ENCODE measurements at regions not wholly inside any gene's neighbourhood (a gene's known extent, or its start where the extent isn't known, plus 50 kb on each side); places are given as distances from the start of the nearest gene placed in this dataset.
"Not testable (repeated sequence)": the region's sequence is repeated elsewhere in the genome, so short reads cannot be mapped to it uniquely, and the experiment has no call there.

DNA sequence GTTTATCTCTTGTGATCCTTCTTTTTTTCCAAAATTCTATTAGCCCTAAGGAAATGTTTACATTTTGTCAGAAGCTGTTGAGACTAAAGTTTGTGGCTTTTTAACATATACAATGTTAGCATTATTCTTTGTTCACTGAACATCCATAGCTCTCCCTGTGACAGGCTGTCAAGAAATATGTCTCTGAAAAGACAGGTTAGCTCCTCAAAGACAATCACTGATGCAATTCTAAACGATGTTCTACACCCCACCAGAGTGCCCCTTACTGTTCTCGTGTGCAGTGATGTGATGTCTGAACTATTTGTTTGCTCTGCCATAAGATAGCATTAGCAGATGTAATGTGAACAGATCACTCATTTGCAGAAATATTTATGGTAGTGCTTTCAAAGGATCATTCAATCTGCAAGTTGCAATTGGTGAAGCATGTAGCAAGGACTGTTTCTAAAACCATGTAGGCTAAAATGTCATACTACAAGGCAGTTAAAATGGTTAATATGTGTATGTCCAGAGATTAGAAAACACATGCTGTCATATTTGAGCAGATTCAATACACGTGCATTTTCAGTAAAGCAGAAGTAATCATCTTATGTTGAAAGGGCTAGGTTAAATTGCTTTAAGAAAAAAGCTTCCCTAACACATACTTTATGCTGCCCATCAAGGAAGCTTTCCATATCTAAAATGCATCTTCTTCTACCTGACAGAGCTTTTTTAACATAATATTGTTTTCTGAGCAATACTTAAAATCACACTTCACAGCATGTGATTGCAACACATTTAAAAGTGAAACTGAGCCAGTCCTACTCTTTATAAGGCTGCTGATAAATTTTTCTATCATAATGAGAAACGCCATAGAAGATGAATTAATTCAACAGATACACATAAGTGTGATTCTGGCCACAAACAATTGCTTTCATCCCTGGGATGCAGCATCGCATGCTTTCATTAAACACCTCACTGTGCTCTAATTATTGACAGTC is 285.7 kb upstream of the UBE2E3 start:
- DNase-seq, result no peak

DNA sequence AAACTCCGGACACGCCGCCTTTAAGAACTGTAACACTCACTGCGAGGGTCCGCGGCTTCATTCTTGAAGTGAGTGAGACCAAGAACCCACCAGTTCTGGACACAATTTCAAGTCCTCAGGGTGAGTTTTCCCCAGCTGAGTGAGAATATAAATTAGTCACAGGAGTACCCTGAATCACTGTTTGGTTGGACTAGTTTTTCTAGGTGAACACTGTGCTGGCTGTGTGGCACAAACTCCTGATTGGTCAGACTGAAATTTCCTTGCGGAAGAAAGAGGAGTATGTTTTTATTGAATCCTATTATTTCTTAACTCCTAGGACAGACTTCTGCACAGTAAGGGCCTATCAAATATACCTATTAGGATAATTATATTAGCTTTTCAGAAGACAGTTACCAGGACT is 288.1 kb upstream of the UBE2E3 start:
- DNase-seq, result no peak

DNA sequence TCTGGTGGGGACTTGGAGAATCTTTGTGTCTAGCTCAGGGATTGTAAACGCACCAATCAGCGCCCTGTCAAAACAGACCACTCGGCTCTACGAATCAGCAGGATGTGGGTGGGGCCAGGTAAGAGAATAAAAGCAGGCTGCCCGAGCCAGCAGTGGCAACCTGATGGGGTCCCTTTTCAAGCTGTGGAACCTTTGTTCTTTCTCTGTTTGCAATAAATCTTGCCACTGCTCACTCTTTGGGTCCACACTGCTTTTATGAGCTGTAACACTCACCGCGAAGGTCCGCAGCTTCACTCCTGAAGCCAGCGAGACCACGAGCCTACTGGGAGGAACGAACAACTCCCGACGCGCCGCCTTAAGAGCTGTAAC is 288.6 kb upstream of the UBE2E3 start:
- DNase-seq, result not testable (repeated sequence)

DNA sequence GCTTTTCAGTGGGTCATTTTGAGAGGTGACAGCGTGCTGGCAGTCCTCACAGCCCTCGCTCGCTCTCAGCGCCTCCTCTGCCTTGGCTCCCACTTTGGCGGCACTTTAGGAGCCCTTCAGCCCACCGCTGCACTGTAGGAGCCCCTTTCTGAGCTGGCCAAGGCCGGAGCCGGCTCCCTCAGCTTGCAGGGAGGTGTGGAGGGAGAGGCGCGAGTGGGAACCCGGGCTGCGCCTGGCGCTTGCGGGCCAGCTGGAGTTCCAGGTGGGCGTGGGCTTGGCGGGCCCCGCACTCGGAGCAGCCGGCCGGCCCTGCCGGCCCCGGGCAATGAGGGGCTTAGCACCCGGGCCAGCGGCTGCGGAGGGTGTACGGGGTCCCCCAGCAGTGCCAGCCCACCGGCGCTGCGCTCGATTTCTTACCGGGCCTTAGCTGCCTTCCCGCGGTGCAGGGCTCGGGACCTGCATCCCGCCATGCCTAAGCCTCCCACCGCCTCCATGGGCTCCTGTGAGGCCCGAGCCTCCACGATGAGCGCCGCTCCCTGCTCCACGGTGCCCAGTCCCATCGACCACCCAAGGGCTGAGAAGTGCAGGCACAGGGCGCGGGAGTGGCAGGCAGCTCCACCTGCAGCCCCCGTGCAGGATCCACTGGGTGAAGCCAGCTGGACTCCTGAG is 289.1 kb upstream of the UBE2E3 start:
- DNase-seq, result not testable (repeated sequence)

DNA sequence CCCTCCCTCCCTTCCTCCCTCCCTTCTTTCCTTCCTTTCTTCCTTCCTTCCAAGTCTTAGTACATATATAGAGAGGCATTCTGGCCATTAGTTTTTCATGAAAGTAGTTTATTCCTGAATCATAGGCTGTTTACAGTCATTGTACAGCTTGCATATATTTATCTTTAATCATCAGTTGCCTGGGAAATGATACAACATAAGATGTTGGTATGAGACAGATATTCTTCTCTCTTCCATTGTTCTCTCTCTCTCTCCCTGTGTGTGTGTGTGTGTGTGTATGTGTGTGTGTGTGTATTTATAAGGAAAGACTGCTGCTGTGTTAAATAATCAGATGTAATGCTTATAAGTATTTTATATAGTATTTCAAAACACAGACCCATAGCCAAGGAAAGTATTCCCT is 289.8 kb upstream of the UBE2E3 start:
- DNase-seq, result no peak

DNA sequence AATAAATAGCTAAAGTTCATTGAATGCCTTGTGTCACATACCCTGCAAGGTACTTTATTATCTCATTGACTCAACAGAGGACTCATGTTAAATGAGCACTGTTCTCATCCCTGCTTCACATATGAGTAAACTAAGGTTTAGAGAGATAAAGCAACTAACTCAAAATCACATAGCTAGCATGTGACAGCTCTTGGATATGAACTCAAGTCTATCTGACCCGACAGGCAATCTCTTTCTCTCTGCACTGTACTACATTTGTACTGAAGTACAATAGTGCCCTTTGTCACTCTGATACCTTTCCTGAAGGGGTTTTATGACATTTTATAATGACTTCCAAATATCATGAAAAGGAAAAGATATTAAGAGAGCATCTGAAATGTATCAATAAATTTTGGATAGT is 297.5 kb upstream of the UBE2E3 start:
- DNase-seq, result no peak

DNA sequence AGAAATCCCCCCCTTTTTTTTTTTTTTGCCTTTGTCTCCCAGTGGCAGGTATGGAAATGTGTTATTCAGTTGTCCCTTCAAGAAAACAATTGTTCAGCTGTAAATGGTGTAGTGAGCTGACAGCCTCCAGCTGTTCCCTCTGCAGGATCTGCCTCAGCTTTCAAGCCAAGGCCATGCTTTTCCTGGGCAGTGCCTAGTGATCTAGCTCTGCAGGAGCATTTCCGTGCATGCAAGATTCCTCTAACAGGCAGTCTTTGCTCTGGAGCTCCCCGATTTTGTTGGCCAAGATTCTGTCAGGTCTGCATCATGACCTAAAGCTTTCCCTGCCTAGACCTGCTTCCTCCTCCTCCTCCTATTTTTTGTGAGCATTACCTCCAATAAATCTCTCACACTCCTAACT is 300.7 kb upstream of the UBE2E3 start:
- DNase-seq, result no peak

DNA sequence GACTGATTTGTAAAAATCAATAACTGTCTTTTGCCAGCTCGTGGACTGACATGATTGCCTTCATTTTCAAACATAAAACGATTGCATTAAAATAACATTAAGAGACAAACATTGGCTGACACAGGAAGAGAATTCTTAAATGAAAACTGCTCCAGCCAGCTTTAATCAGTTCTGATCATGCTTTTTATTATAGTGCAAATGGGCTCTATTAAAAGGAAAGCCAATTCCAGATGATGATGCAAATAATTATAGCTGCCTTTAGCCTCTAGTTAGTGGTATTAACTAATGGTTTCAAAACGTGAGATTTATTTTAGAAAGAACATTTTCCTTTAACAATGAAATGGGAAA is 301.8 kb upstream of the UBE2E3 start:
- no peak for DNase-seq

DNA sequence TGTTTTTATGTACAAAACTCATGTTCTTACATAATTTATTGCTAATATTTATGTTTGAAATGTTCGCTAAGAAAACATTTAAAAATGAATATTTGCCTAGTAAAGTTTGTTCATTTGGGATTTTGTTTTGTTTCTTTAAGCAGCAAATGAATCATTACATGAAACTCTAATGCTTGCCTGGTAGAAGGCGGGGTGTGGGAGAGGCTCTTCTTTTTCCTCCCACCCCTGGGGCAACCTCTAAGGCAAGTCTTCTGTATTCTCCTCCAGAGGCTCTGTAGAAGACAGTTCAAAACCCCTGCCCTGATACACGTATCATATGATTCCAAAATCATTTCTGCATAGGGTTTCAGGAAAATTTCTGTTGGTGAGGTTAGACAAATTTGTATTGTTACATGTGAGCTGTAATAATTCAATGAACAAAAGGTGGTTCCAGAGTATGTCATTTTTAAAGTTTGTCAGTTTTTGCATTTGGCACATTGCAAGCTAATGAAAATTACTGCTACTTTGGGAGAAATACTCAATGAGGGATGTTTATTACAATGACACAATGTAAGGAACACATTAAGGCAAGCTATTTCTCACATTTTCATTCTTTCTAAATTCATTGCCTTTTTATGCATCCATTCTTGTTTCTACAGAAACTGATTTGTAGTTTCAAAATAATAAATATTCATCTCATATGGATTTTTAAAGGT is 302.3 kb upstream of the UBE2E3 start:
- no peak for DNase-seq

DNA sequence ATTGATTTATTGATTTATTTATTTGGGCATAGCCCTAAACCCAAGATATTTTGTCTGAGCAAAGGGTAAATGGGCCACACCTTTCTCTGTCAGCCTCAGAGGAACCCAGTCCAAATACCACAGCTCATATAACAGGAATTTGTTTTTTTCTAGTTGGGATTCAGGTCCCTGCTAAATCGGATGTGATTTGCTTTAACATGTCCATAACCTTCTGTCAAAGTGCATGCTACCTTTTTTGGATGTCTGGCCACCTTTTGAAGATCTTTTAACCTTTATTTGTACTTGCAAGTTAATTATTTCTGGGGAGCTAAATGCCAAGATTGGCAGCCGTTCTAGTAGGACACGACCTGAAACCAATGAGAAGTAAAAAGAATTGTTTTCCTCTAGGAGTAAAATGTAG is 303.2 kb upstream of the UBE2E3 start:
- no peak for DNase-seq

DNA sequence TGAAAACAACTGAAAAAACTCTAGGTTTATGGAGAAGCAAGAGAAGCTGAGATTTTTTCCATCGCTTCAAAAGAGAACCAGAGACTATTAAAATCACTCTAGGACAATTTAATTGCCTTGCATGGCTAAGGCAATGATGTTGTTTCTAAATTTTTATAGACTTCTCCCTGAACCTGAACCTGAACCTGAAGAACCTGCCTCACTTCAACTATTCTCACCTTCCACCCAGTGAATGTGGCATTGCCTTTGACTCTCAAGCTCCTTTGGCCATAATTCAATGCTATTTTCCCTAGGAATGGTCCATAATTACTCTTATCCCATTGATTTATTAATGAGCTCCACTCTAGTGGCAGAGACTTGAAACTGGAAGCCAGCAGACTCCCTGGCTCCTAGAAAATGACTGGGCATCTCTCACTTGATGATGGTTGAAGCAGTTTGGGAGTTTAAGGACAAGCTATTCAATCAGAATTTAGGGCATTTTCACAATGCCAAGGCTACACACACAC is 303.8 kb upstream of the UBE2E3 start:
- no peak for DNase-seq

DNA sequence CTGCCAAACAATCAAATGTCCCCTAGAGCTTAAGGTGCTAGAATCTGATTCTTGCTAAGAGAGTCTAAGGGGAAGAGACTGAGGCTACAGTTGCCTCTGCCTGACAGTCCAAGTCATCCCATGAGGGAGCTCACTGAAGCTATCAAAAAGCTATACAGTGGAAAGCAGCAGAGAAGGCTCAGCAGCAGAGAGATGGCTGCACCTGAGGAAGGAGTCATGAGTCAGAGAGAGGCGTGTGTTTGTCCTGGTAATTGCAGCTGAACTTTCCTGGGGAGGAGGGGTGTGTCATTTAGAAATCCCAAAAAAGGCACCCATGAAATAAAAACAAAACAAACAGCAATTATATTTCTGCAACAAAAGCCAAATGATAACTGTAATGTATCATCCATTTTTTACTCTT is 305.2 kb upstream of the UBE2E3 start:
- DNase-seq, result no peak

DNA sequence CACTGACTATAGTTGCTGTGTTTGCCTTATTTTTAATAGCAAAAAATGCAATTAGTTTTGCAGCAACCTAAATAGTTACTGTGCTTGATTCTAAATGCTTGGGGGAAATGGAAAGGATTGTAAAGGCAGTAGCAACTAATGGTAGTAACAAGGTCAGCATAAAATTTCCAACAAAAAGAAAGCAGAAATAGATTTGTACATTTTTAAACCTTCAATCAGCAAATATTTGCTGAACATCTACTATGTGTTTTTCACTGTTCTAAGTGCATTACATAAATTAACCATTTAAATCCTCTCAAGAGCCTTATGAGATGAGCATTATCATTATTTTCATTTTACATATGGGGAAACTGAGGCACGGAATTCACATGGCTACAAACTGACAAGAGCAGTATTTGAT is 308.0 kb upstream of the UBE2E3 start:
- no peak for DNase-seq

DNA sequence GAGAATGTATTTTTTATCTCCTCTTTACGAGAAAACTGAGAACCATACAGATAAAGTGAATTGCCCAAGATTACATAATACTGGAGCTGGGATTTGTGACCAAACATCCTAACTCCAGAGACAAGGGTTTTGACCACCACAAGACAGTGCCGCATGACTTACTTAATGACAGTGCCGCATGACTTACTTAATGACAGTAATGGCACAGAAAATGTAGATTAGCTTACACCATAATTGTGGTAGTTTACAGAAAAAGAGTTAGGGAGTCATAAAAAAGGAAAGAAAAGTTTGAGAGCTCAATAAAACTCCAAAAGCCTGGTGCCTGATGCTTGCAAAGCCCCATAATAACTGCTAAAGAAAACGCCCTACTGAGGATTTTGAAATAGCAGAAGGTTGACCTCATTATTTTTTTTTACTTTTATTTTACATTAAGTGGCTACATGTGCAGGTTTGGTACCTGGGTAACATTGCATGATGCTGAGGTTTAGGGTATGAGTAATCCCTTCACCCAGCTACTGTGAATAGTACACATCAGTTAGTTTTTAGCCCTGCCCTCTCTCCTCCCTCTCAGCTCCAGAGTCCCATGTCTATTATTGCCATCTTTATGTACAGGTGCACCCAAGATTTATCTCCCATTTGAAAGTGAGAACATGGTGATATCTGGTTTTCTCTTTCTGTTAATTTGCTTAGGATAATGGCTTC is 310.0 kb upstream of the UBE2E3 start:
- no peak for DNase-seq

DNA sequence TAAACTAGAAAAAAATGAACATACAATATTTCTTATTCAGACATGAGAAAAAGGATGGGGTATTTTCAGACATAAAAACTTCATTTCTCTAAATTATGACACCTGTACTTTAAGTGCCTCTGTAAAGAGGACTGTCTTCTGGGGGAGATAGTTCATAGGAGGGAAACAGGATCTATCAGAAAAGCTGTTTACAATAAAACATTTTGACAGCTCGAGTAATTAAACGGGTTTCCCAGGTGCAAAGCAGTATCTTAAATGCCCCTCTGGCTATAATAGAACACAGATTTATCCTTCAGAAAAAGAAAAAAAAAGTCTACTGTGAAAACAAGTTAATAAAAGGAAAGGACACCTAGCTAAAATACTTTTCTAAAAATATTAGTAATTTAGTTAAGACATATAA is 311.4 kb upstream of the UBE2E3 start:
- no peak for DNase-seq

DNA sequence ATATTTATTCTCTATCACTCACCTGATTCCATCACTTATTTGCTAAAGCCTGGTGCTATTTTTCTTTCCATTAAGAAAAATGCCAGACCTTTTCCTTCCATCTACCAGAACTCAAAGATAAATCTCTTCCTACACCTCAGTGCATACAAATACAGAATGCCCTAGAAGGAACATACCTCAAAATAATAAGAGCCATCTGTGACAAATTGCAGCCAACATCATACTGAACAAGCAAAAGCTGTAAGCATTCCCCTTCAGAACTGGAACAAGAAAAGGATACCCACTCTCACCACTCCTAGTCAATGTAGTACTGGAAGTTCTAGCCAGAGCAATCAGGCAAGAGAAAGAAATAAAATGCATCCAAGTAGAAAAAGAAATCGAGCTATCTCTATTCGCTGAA is 315.9 kb upstream of the UBE2E3 start:
- DNase-seq, result no peak

DNA sequence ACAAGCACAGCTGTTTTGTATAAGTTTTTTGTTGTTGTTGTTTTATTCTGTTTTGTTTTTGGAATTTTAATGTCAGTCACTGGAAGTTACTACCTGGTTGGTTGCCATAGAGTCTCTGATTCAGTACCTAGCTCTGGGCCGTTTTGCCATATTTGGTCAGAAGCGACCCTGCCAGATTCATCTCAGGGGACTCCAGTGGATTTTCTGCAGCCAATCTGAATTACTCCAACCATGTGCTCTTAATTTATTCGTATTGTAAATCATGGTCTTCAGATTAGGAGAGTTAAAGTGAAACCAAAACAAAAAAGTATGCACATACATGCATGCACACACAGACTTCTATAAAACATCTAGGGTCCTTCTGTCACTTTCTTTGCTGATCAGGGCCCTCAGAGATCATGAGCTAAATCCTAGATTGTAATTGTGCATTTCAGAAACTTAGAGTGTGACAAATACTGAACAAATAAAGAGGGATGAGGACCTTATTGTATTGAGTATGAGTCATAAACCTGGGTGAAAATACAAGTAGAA is 317.4 kb upstream of the UBE2E3 start:
- no peak for DNase-seq

DNA sequence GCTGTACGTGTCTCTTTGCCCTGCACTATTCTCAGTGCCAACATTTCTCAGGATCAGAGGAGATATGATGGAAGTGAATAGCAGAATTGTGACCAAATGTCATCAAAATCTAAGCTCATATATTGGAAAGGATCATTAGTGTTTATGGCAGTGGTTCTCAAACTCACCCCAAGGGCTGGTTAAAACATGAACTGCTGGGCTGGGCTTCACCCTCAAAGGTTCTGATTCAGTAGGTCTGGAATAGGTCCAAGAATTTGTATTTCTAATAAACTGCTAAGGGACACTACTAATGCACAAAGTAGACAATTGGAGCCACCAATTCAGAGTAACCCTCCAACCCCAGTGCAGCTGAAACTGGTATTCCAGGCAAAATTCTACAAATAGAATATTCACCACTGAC is 317.9 kb upstream of the UBE2E3 start:
- DNase-seq, result no peak

DNA sequence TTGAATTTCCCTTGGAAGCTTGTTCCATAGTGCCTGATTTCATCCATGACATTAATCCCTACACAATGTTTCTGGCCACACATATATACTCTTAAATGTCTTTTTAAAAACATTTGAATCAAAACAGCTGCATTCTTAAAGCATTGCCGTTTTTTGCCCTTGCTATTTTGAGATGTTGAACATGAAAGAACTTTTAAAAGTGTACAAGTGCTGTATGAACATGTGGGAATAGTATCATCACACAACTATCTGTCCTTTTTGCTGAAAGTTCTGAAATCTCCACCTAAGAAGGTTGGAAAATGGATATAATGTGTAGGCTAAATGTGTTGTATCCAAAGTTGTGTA is 318.7 kb upstream of the UBE2E3 start:
- no peak for DNase-seq

DNA sequence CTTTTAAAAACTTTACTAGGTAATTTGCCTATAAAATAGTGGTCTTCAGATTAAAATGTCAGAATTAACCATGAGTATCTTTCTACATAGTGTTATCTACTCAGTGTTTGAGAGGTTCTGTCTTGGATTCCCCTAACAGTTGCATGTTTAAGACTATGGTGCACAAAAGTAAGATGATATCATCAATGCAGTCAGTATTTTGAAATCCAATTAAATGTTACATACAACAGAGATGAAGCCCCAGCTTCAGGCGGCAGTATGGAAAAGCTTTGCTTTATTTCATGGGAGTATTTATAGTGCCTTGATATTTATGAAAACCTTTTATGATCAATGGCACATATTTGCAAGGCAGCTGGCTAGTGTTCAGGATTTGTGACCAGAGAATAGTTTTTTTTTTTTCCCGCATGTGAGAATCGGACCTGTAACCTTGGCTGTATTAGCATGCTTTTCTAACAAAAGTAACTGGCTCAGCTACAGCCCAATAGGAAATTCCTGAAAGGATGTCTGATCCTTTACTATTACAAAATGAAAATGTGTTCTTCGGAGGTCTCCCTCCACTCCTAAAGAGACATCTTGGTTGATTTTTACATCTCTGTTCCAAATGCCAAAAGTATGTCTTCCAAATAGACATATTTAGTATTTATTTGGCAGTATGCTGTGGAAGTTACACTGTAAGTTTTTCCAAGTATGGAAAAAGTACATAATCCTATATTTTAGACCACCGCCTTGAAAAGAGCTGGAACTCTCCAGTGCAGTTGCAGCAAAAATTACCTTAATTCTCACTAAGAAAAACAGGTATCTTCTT is 319.3 kb upstream of the UBE2E3 start:
- DNase-seq, result no peak

DNA sequence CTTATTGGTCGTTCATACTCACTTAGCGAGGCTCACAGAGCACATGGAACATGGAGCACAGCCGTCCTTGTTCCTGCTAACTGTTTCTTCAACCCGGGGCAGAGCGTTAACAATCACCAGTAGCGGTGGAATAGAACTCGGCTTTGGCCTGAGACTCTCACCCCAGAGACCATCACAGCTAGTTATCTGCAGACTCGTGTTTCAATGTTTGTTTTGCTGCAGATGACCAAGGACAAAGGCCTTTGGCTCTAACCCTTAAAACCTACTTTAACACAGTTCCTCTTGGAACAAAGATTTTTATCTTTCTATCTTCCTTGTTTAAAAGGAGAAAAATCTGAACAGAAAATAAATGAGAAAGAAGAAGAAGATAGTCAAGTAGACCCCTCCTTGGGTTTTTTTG is 320.2 kb upstream of the UBE2E3 start:
- no peak for DNase-seq

DNA sequence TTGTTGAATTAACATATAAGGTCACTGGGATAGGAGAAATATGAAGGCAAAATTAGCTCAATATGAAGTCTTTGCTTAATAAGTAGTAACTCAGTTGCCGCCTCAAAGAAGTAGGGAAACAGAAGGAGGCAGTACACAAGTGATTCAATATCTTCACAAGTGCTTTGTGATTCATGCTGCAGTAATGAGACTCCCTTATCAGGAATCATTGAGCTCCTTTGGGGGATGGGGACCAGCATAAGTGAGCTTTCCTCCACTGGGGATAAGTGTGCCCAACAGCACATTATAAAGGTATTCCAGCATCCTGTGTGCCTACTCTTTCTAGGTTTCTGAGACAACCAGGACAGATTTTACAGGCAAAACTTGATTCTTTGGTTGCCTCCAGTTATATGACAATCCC is 323.4 kb upstream of the UBE2E3 start:
- no peak for DNase-seq
